A549 (cell line): ENCODE measurements at regions not wholly inside any gene's neighbourhood (a gene's known extent, or its start where the extent isn't known, plus 50 kb on each side); places are given as distances from the start of the nearest gene placed in this dataset.

Experiments used
- ATAC-seq, 2 experiments: fragments of 200-7000 bp in 1 of 2; fragments of >200 bp in 1 of 2; cut with Nextera tagmentation in 1 of 2; cut with Tn5 transposase in 1 of 2; 3 replicates each; pipeline versions ENCODE4 v1.8.0 to v1.9.1; 2018 to 2020; ENCODE audit warnings: mild to moderate bottlenecking in 1 of 2, moderate library complexity in 1 of 2
- CTCF ChIA-PET: fragments of 300-600 bp; sonication (Branson Sonifier 250); formaldehyde crosslinking; extraction: SDS; loops from one replicate; lab custom pipeline; 2021; ENCODE audit warnings: antibody characterized with exemption, inconsistent platforms; lab: Yijun Ruan, JAX
- POLR2A ChIA-PET: fragments of 350-600 bp; formaldehyde crosslinking; extraction: SDS; loops from one replicate; lab custom pipeline; 2021; ENCODE audit warnings: antibody characterized with exemption, inconsistent platforms; lab: Yijun Ruan, JAX
- DNase-seq, 2 experiments: peaks; one replicate each; pipeline versions ENCODE4 v3.0.0 to v3.0.0-alpha.2; 2011 to 2016; ENCODE audit warnings: low read depth in 1 of 2, low spot score in 1 of 2
- FAIRE-seq: peaks from 2 replicates; lab custom pipeline; 2011; peaks lifted over from hg19 to GRCh38; lab: Jason Lieb, UNC
- H3K27ac ChIP-seq, 2 experiments: fragments of >200 bp; sonication (Bioruptor Twin); formaldehyde crosslinking; 3 replicates each; pipeline ENCODE4 v1.5.1; 2016 to 2017
- H3K4me1 ChIP-seq: fragments of >200 bp; sonication (Bioruptor Twin); formaldehyde crosslinking; 3 replicates; pipeline ENCODE4 v1.6.1; 2016
- H3K4me2 ChIP-seq: fragments of >200 bp; sonication (Bioruptor Twin); formaldehyde crosslinking; 3 replicates; pipeline ENCODE4 v1.6.1; 2016
- H3K4me3 ChIP-seq: fragments of >200 bp; sonication (Bioruptor Twin); formaldehyde crosslinking; 3 replicates; pipeline ENCODE4 v1.5.1; 2016
- H3K9me3 ChIP-seq: fragments of >200 bp; sonication (Bioruptor Twin); formaldehyde crosslinking; 3 replicates; pipeline ENCODE4 v1.6.1; 2016
- ATOH8 ChIP-seq: fragments of 250-450 bp; sonication (Bioruptor Pico); IDR thresholded peaks from 2 replicates; pipeline ENCODE4 v1.5.0; 2020; ENCODE audit warnings: low read depth, mild to moderate bottlenecking, moderate library complexity
- CBX2 ChIP-seq: fragments of 200-600 bp; sonication (generic); IDR thresholded peaks from 2 replicates; pipeline ENCODE4 v1.6.1; 2016; ENCODE audit warnings: low read depth, mild to moderate bottlenecking, borderline replicate concordance
- CTCF ChIP-seq: fragments of >200 bp; sonication (Bioruptor Twin); formaldehyde crosslinking; IDR thresholded peaks from 3 replicates; pipeline ENCODE4 v1.5.1; 2016
- EHF ChIP-seq: fragments of 250-450 bp; sonication (Bioruptor Pico); IDR thresholded peaks from 2 replicates; pipeline ENCODE4 v1.5.0; 2020; ENCODE audit warnings: mild to moderate bottlenecking
- JUNB ChIP-seq: fragments of >200 bp; sonication (Bioruptor Twin); formaldehyde crosslinking; IDR thresholded peaks from 2 replicates; pipeline ENCODE4 v1.6.1; 2016
- MAFK ChIP-seq: fragments of 450-650 bp; IDR thresholded peaks from 2 replicates; pipeline ENCODE4 v1.6.1; 2014; ENCODE audit not compliant: partially characterized antibody
- NFE2L2 ChIP-seq: fragments of 150-350 bp; conservative IDR thresholded peaks from 2 replicates; pipeline ENCODE4 v1.6.1; 2014; ENCODE audit warnings: low read length
- PBX3 ChIP-seq: IDR thresholded peaks from 2 replicates; pipeline ENCODE4 v1.6.1; 2012
- TFCP2L1 ChIP-seq: fragments of 250-450 bp; sonication (Bioruptor Pico); IDR thresholded peaks from 2 replicates; pipeline ENCODE4 v1.5.0; 2021; ENCODE audit warnings: mild to moderate bottlenecking
- TP53 ChIP-seq: fragments of 250-450 bp; sonication (Bioruptor Pico); IDR thresholded peaks from 2 replicates; pipeline ENCODE4 v1.5.0; 2021; ENCODE audit warnings: mild to moderate bottlenecking, moderate library complexity
- ZSCAN20 ChIP-seq: fragments of 250-450 bp; sonication (Bioruptor Pico); IDR thresholded peaks from 2 replicates; pipeline ENCODE4 v1.8.0; 2022; ENCODE audit warnings: mild to moderate bottlenecking, moderate library complexity
- whole genome bisulfite sequencing: methylation state at CpG from one replicate; pipeline ENCODE4 v1.1.6; 2017; ENCODE audit errors: missing lambda C conversion rate; 5-methylcytosine and 5-hydroxymethylcytosine counted together

GRCh38 chr5:52043137-52043536, 659.9 kb downstream of the ISL1 start (continued):
- TF ChIP-seq PBX3, result no peak

- 0% methylated on average over 3 of the region's 3 CpGs for WGBS
- Histone ChIP-seq H3K4me1 (no peaks in the 10 kb centered on the region), H3K4me2 (no peak overlapping the region), H3K4me3 (no peak overlapping the region), H3K27ac (no peak overlapping the region), H3K9me3 (no peaks in the 10 kb centered on the region)
- TF ChIP-seq CTCF (no peak), ATOH8 (no peak), MAFK (no peak), EHF (CRISPR knock-in tag) (no peak)
- ChIA-PET CTCF (no interaction called here), POLR2A (no interaction called here)
- DNase-seq (no peak), ATAC-seq (no peak), FAIRE-seq (no peak)
Measured at GRCh38 chr5:52043543-52043942, 660.3 kb downstream of the ISL1 start.

GRCh38 chr5:52051759-52052158, 668.5 kb downstream of the ISL1 start:
- Histone ChIP-seq H3K27ac (no peak overlapping the region), H3K4me2 (no peak overlapping the region), H3K4me3 (no peak overlapping the region), H3K4me1 (no peaks in the 10 kb centered on the region), H3K9me3 (no peaks in the 10 kb centered on the region)
- no peak for FAIRE-seq
- no peak for ATAC-seq
- 9% methylated on average over 3 of the region's 3 CpGs for WGBS
- CTCF ChIA-PET, result no interaction called here
- DNase-seq, result no peak
- TF ChIP-seq ATOH8, result no peak
- TF ChIP-seq MAFK, result peak; percentile 51
- TF ChIP-seq, all 56 proteins: peak for 1
- POLR2A ChIA-PET, result no interaction called here

- no peak overlapping the region for H3K27ac ChIP-seq
- H3K4me1 ChIP-seq, result no peaks in the 10 kb centered on the region
- POLR2A ChIA-PET, result no interaction called here
- DNase-seq (no peak), ATAC-seq (no peak), FAIRE-seq (no peak)
- no peaks in the 10 kb centered on the region; the same call in 2 of the 3 replicates for H3K9me3 ChIP-seq
- CTCF ChIA-PET, result no interaction called here
- WGBS, result 3% methylated on average over 4 of the region's 4 CpGs
- H3K4me2 ChIP-seq, result no peak overlapping the region
- no peak for TF ChIP-seq ZSCAN20
- no peak for TF ChIP-seq ATOH8
- TF ChIP-seq JUNB, result no peak
- H3K4me3 ChIP-seq, result no peak overlapping the region
Measured at GRCh38 chr5:52063186-52063585, 679.9 kb downstream of the ISL1 start.

- ChIA-PET CTCF (interaction anchor here (0.6 kb wide), 1 partner anchor 69 kb away, joined by 3 read pairs; no protein-coding TSS in a partner anchor), POLR2A (no interaction called here)
- WGBS, result 3% methylated on average over 2 of the region's 2 CpGs
- Histone ChIP-seq H3K9me3 (no peaks in the 10 kb centered on the region; the same call in 2 of the 3 replicates), H3K4me1 (no peaks in the 10 kb centered on the region), H3K4me2 (no peak overlapping the region), H3K27ac (no peak overlapping the region), H3K4me3 (no peak overlapping the region)
- no peak for ATAC-seq
- DNase-seq, result no peak
- no peak for FAIRE-seq
- no peak for TF ChIP-seq ZSCAN20
- no peak for TF ChIP-seq MAFK
Measured at GRCh38 chr5:52065182-52065581, 681.9 kb downstream of the ISL1 start.

GRCh38 chr5:52069997-52070396, 686.7 kb downstream of the ISL1 start:
- FAIRE-seq, result no peak
- ChIA-PET CTCF (no interaction called here), POLR2A (no interaction called here)
- Histone ChIP-seq H3K4me2 (no peak overlapping the region), H3K4me1 (no peaks in the 10 kb centered on the region), H3K27ac (no peak overlapping the region), H3K4me3 (no peak overlapping the region), H3K9me3 (no peaks in the 10 kb centered on the region; the same call in 2 of the 3 replicates)
- ATAC-seq, result no peak
- DNase-seq, result no peak
- TF ChIP-seq EHF (CRISPR knock-in tag) (no peak), MAFK (no peak), NFE2L2 (no peak), TFCP2L1 (CRISPR knock-in tag) (no peak), TP53 (CRISPR knock-in tag) (no peak), CBX2 (no peak)
